ENCODE measurements at regions not wholly inside any gene's neighbourhood (a gene's known extent, or its start where the extent isn't known, plus 50 kb on each side); places are given as distances from the start of the nearest gene placed in this dataset.

GRCh38 chr3:161444694-161445077 is 51.9 kb upstream of the OTOL1 start:
- no peak for DNase-seq
- H3K27ac ChIP-seq (replicated peaks), result no peak overlapping the region
- H3K9me3 ChIP-seq (replicated peaks), result peaks cover 12% of the 10 kb centered on the region
- intact Hi-C loops (cut with micrococcal nuclease), result no loop called here
- H3K27me3 ChIP-seq (ENCODE audit: low read depth), result peaks cover 4% of the 10 kb centered on the region
- H3K4me1 ChIP-seq, result no peaks in the 10 kb centered on the region
- no peaks in the 10 kb centered on the region for H3K36me3 ChIP-seq
- no peak overlapping the region for H3K4me3 ChIP-seq
- TF ChIP-seq, protein P1, sequence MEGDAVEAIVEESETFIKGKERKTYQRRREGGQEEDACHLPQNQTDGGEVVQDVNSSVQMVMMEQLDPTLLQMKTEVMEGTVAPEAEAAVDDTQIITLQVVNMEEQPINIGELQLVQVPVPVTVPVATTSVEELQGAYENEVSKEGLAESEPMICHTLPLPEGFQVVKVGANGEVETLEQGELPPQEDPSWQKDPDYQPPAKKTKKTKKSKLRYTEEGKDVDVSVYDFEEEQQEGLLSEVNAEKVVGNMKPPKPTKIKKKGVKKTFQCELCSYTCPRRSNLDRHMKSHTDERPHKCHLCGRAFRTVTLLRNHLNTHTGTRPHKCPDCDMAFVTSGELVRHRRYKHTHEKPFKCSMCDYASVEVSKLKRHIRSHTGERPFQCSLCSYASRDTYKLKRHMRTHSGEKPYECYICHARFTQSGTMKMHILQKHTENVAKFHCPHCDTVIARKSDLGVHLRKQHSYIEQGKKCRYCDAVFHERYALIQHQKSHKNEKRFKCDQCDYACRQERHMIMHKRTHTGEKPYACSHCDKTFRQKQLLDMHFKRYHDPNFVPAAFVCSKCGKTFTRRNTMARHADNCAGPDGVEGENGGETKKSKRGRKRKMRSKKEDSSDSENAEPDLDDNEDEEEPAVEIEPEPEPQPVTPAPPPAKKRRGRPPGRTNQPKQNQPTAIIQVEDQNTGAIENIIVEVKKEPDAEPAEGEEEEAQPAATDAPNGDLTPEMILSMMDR (IDR thresholded peaks at IDR 0.05; ENCODE audit: borderline replicate concordance), result no peak

DNA sequence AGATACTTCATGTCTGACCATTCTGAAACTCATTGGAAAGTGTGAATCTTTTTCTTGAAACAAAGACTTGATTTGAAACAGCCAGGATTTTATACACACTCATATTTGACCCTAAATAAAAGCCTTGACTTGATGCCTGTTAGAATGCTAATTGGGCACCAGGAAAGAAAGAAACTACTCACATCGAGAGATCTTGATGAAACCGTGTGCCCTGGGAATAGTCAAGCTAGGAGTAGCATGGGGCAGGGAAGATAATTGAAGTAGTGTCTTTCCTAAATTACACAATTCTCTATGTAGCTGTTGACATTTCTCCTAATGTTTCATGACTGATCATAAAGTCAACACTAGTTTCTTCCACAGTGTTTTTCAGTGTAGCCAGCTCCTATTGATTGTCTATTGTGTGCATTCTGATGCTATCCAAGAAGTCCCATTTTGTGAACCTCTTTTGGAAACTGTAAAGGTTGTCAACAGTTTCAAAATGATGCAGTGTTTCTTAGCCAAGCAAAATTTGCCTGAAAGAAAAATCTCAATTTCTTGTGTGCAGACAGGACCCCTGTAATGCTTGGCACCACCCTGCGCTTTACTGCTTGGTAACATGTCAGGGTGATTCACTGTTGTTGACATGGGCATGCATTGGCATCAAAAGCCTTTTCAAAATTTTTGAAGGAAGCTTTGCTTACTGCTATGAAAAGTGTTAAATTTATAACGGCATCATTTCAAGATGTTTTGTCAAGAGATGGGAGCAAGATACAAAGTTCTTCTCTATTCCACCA is 52.5 kb upstream of the OTOL1 start:
- Histone ChIP-seq H3K36me3 (no peaks in the 10 kb centered on the region), H3K9me3 (replicated peaks) (peaks cover 12% of the 10 kb centered on the region), H3K27me3 (ENCODE audit: low read depth) (peaks cover 4% of the 10 kb centered on the region), H3K4me3 (no peak overlapping the region), H3K27ac (replicated peaks) (no peak overlapping the region), H3K4me1 (no peaks in the 10 kb centered on the region)
- intact Hi-C loops (cut with micrococcal nuclease), result no loop called here
- DNase-seq, result no peak
- TF ChIP-seq, protein P1 (IDR thresholded peaks at IDR 0.05; ENCODE audit: borderline replicate concordance), result no peak

- intact Hi-C loops (cut with micrococcal nuclease), result no loop called here
- TF ChIP-seq, protein P1 (IDR thresholded peaks at IDR 0.05; ENCODE audit: borderline replicate concordance), result no peak
- no peaks in the 10 kb centered on the region for H3K4me1 ChIP-seq
Observed at GRCh38 chr3:161430307-161430706, 59.0 kb upstream of the SPTSSB start.

DNA sequence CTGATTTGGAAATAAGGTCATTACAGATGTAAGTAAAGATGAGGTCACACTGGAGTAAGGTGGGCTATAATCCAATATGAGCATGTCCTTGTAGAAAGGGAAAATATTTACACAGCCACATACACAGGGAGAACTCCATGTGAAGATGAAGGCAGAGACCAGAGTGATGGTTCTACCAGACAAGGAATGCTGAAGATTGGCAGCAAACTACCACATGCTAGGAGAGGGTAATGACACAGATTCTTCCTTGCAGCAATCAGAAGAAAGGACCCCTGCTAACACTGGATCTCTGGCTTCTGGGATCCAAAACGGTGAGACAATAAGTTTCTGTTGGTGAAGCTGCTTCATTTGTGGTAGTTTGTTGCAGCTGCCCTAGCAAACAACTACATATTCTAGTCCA is 56.0 kb upstream of the SPTSSB start:
- Histone ChIP-seq H3K27ac (replicated peaks) (no peak overlapping the region), H3K4me3 (no peak overlapping the region), H3K4me1 (no peaks in the 10 kb centered on the region), H3K27me3 (ENCODE audit: low read depth) (no peaks in the 10 kb centered on the region), H3K9me3 (replicated peaks) (no peaks in the 10 kb centered on the region), H3K36me3 (no peaks in the 10 kb centered on the region)
- DNase-seq, result no peak
- TF ChIP-seq, protein P1 (IDR thresholded peaks at IDR 0.05; ENCODE audit: borderline replicate concordance), result no peak
- intact Hi-C loops (cut with micrococcal nuclease), result no loop called here

More at GRCh38 chr3:161430307-161430706, 59.0 kb upstream of the SPTSSB start:
- H3K9me3 ChIP-seq (replicated peaks), result no peaks in the 10 kb centered on the region
- H3K27me3 ChIP-seq (ENCODE audit: low read depth), result peaks cover 14% of the 10 kb centered on the region
- H3K4me3 ChIP-seq, result no peak overlapping the region
- H3K27ac ChIP-seq (replicated peaks), result no peak overlapping the region
- H3K36me3 ChIP-seq, result no peaks in the 10 kb centered on the region
- DNase-seq, result no peak

- Histone ChIP-seq H3K27me3 (ENCODE audit: low read depth) (no peaks in the 10 kb centered on the region), H3K9me3 (replicated peaks) (no peaks in the 10 kb centered on the region), H3K4me3 (no peak overlapping the region), H3K27ac (replicated peaks) (no peak overlapping the region), H3K36me3 (no peaks in the 10 kb centered on the region), H3K4me1 (peaks cover 4% of the 10 kb centered on the region)
- no peak for DNase-seq
- TF ChIP-seq, protein P1 (IDR thresholded peaks at IDR 0.05; ENCODE audit: borderline replicate concordance), result no peak
- intact Hi-C loops (cut with micrococcal nuclease), result no loop called here
Observed at GRCh38 chr3:161426758-161427157, 55.4 kb upstream of the SPTSSB start.

All from left ventricle myocardium inferior (tissue), 1 donor.